ENCODE measurements at regions not wholly inside any gene's neighbourhood (a gene's known extent, or its start where the extent isn't known, plus 50 kb on each side); places are given as distances from the start of the nearest gene placed in this dataset.

- no peak for TF ChIP-seq CTCF (IDR thresholded peaks at IDR 0.05)
- TF ChIP-seq EP300 (IDR thresholded peaks at IDR 0.05) = no peak
- TF ChIP-seq POLR2A (IDR thresholded peaks at IDR 0.05) = no peak
- TF ChIP-seq POLR2AphosphoS5 (IDR thresholded peaks at IDR 0.05) = no peak
Measured at GRCh38 chr1:30373471-30374399, 349.6 kb downstream of the MATN1 start.

Measured in upper lobe of left lung (tissue), 4 donors.